ENCODE measurements at regions not wholly inside any gene's neighbourhood (a gene's known extent, or its start where the extent isn't known, plus 50 kb on each side); places are given as distances from the start of the nearest gene placed in this dataset.
A peak's percentile ranks its signal among the peaks of the same experiment; 100 is the strongest.
"Not testable (repeated sequence)": the region's sequence is repeated elsewhere in the genome, so short reads cannot be mapped to it uniquely, and the experiment has no call there.

DNA sequence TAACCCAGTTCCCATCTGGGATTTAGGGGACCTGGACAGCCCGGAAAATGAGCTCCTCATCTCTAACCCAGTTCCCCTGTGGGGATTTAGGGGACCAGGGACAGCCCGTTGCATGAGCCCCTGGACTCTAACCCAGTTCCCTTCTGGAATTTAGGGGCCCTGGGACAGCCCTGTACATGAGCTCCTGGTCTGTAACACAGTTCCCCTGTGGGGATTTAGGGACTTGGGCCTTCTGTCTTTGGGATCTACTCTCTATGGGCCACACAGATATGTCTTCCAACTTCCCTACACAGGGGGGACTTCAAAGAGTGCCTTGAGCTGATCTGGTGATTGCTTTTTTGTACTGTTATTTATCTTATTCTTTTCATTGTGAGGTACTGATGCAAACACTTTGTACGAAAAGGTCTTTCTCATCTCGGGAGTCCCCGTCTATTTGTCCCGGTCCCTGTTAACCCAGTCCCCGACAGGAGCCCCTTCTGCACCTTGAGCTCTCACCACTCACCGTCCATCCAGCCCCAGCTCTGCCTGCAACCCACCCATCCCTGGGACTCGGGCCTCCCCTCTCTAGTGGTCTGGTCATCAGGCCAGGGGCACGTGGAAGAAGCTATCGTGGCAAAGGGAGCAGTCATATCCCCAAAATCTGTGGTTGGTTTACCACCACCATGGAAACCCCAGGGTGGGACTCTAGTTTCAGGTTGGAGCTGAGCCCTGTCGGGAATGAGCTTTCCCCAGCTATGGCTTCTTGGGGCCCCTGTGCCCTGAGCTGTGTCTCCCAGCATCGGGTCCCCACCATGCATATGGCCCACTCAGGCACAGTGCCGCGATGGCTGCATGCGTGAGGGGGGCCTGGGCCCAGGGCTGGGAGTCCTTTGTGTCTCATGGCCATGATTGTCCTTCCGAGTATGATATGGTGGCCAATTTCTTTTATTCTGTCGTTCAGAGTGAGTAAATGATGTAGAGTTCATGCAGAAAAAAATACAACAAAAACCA lies 270.4 kb upstream of the PLCXD1 start:
- H3K27ac Mint-ChIP-seq; H3K27me3 Mint-ChIP-seq (ENCODE audit: low read depth); H3K36me3 Mint-ChIP-seq (ENCODE audit: low read depth); H3K4me3 Mint-ChIP-seq; H3K9me3 Mint-ChIP-seq; H3K4me1 Mint-ChIP-seq (ENCODE audit: low read depth); DNase-seq (ENCODE audit: low spot score): not testable (repeated sequence)

DNA sequence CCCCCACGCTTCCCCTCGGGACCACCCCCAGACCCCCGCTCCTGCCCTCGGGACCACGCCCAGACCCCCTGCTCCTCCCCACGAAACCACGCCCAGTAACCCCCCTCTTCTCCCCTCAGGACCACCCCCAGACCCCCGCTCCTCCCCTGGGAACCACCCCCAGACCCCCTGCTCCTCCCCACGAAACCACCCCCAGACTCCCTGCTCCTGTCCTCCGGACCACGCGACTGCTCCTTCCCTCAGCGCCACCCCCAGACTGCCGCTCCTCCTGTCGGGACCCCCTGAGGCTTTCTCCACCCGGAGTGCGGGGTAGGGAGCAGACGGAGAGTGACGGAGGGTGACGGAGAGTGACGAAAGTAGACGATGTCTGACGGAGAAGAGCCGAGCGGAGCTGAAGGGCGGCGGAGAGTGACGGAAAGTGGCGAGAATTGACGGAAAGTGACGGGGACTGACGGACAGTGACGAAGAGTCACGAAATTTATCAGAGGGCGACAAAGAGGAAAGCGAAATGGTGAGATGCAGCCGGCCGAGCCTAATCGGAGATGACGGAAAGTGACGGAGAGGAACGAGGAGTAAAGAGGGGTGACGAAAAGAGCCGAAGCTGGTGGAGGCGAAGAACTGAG lies 267.2 kb upstream of the PLCXD1 start:
- not testable (repeated sequence) for DNase-seq (ENCODE audit: low spot score); H3K9me3 Mint-ChIP-seq; H3K4me3 Mint-ChIP-seq; H3K4me1 Mint-ChIP-seq (ENCODE audit: low read depth); H3K36me3 Mint-ChIP-seq (ENCODE audit: low read depth); H3K27me3 Mint-ChIP-seq (ENCODE audit: low read depth)
- peak overlapping the region; percentile 41 for H3K27ac Mint-ChIP-seq

DNA sequence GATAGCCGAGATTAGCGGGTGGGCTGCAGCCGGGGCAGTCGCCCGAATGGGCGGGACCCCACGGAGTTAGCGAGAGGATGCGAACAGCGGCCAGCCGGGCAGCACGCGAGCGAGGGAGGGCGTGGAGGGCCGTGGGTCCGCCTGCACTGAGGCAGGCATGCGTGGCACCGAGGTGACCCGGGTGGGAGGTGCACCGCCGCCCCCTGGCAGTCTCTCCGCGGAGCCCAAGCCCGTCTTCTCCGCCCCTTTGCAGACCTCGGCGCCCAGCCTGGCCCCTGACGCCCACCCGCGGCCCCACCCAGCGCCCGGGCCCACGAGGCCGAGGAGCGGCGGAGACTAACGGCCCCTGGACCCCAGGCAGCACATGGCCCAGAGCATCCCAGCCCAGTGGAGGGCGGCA lies 266.7 kb upstream of the PLCXD1 start:
- not testable (repeated sequence) for H3K27me3 Mint-ChIP-seq (ENCODE audit: low read depth); H3K4me3 Mint-ChIP-seq; H3K9me3 Mint-ChIP-seq; H3K27ac Mint-ChIP-seq; H3K4me1 Mint-ChIP-seq (ENCODE audit: low read depth); DNase-seq (ENCODE audit: low spot score); H3K36me3 Mint-ChIP-seq (ENCODE audit: low read depth)

DNA sequence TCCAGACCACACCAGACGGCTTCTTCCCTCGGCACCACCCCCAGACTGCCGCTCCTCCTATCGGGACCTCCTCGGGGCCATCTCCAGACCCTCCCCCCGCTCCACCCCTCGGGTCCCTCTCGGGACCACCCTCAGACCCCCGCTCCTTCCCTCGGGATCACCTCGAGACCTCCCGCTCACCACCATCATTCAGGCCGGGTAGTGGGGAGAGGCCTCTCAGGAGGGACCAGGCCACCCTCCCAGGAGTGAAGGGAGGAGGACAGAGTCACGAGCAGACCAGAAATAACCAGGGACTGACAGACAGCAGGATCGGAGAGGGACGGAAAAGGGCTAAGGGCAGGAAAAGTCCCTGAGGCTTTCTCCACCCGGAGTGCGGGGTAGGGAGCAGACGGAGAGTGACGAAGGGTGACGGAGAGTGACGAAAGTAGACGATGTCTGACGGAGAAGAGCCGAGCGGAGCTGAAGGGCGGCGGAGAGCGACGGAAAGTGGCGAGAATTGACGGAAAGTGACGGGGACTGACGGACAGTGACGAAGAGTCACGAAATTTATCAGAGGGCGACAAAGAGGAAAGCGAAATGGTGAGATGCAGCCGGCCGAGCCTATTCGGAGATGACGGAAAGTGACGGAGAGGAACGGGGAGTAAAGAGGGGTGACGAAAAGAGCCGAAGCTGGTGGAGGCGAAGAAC lies 262.3 kb upstream of the PLCXD1 start:
- not testable (repeated sequence) for H3K4me1 Mint-ChIP-seq (ENCODE audit: low read depth); H3K27me3 Mint-ChIP-seq (ENCODE audit: low read depth); H3K27ac Mint-ChIP-seq; H3K36me3 Mint-ChIP-seq (ENCODE audit: low read depth); H3K9me3 Mint-ChIP-seq
- peak; percentile 58 for DNase-seq (ENCODE audit: low spot score)
- peak overlapping the region; percentile 40 for H3K4me3 Mint-ChIP-seq

DNA sequence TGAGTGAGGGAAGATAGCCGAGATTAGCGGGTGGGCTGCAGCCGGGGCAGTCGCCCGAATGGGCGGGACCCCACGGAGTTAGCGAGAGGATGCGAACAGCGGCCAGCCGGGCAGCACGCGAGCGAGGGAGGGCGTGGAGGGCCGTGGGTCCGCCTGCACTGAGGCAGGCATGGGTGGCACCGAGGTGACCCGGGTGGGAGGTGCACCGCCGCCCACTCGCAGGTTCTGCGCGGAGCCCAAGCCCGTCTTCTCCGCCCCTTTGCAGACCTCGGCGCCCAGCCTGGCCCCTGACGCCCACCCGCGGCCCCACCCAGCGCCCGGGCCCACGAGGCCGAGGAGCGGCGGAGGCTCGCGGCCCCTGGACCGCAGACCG lies 261.7 kb upstream of the PLCXD1 start:
- H3K4me1 Mint-ChIP-seq (ENCODE audit: low read depth); H3K4me3 Mint-ChIP-seq: not testable (repeated sequence)

DNA sequence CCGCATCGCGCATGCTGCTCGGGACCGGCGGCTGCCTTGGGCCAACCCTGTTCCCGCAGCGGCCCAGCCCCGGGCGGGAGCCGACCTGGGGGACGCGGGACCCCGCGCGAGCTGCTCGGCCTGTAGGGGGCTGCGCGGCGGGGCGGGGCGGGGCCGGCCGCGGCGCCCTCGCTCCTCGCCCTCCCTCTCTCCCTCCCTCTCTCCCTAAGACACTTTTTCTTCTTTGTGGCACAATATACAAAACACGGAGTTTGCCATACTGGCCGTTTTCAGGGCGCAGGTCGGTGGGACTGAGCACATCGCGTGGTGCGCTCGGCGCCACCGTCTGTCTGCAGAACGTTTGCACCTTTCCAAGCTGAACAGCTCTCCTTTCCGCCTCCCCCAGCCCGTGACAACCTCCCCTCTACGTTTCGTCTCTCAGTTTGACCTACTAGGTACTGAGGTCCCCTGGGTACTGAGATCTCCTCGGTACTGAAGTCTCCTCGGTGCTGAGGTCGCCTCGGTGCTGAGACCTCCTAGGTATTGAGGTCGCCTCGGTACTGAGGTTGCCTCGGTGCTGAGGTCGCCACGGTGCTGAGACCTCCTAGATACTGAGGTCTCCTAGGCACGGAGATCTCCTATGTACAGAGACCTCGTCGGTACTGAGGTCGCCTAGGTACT lies 261.1 kb upstream of the PLCXD1 start:
- DNase-seq (ENCODE audit: low spot score) = peak; percentile 6
- Mint-ChIP-seq H3K4me3 (peak overlapping the region; percentile 89), H3K9me3 (no peaks in the 10 kb centered on the region), H3K27me3 (ENCODE audit: low read depth) (peaks cover 3% of the 10 kb centered on the region), H3K27ac (peak overlapping the region; percentile 85), H3K36me3 (ENCODE audit: low read depth) (no peaks in the 10 kb centered on the region), H3K4me1 (ENCODE audit: low read depth) (peaks cover 7% of the 10 kb centered on the region)

More for the DNA sequence above, 261.7 kb upstream of the PLCXD1 start:
- not testable (repeated sequence) for H3K9me3 Mint-ChIP-seq; H3K27ac Mint-ChIP-seq; H3K36me3 Mint-ChIP-seq (ENCODE audit: low read depth); H3K27me3 Mint-ChIP-seq (ENCODE audit: low read depth); DNase-seq (ENCODE audit: low spot score)

DNA sequence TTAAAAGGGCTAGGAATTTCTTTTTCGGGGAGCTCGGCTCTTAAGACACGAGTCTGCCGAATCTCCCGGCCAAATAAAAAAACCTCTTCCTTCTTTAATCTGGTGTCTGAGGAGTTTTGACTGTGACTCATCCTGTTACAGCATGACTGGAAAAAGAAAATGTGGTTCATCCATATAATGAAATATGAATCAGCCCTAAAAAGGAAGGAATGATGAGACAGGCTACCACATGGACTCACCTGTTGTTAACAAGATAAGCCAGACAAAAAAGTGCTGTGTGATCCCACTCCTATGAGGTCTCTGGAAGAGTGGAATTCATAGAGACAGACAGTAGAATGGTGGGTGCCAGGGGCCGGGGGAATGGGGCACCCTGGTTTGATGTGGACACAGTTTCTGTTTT lies 257.0 kb upstream of the PLCXD1 start:
- H3K9me3 Mint-ChIP-seq; H3K27me3 Mint-ChIP-seq (ENCODE audit: low read depth); DNase-seq (ENCODE audit: low spot score); H3K36me3 Mint-ChIP-seq (ENCODE audit: low read depth); H3K27ac Mint-ChIP-seq; H3K4me3 Mint-ChIP-seq; H3K4me1 Mint-ChIP-seq (ENCODE audit: low read depth): not testable (repeated sequence)
